SK-N-SH (cell line): ENCODE measurements at regions not wholly inside any gene's neighbourhood (a gene's known extent, or its start where the extent isn't known, plus 50 kb on each side); places are given as distances from the start of the nearest gene placed in this dataset.

Experiments used
- CTCF ChIA-PET: fragments of 300-600, 350-600 bp; formaldehyde crosslinking; extraction: SDS; loops from one replicate; lab custom pipeline; 2021; lab: Yijun Ruan, JAX
- POLR2A ChIA-PET: fragments of 350-600 bp; sonication (Branson Sonifier 250); formaldehyde crosslinking; extraction: SDS; loops from one replicate; lab custom pipeline; 2020; ENCODE audit warnings: antibody characterized with exemption, inconsistent platforms; lab: Yijun Ruan, JAX
- DNase-seq: peaks from one replicate; pipeline ENCODE4 v3.0.0; 2012
- H2AFZ ChIP-seq: fragments of 200-600 bp; sonication (generic); 2 replicates; pipeline ENCODE4 v1.8.1; 2016; ENCODE audit warnings: antibody characterized with exemption, mild to moderate bottlenecking, low read depth
- H3F3A ChIP-seq: fragments of 200-600 bp; sonication (generic); replicated peaks from 2 replicates; pipeline ENCODE3; 2016; ENCODE audit warnings: antibody characterized with exemption, mild to moderate bottlenecking; ENCODE audit not compliant: insufficient read depth
- H3K27ac ChIP-seq, 2 experiments: fragments of 200-500 bp in 1 of 2; fragments of 200-600 bp in 1 of 2; sonication (Bioruptor generic) in 1 of 2; sonication (generic), shearing (Covaris generic) in 1 of 2; 2 replicates each; pipeline versions ENCODE4 v1.5.1 to v1.6.1; 2014 to 2016; ENCODE audit warnings: low read depth in 2 of 2, inconsistent platforms in 1 of 2, low read length in 1 of 2, mild to moderate bottlenecking in 1 of 2, mixed read lengths in 1 of 2
- H3K27me3 ChIP-seq: fragments of 200-600 bp; sonication (generic), shearing (Covaris generic); 2 replicates; pipeline ENCODE4 v1.6.1; 2016; ENCODE audit warnings: mixed run types; ENCODE audit not compliant: insufficient read depth
- H3K36me3 ChIP-seq, 2 experiments: fragments of 200-500 bp in 1 of 2; fragments of 200-600 bp in 1 of 2; sonication (Bioruptor generic) in 1 of 2; sonication (generic) in 1 of 2; replicated peaks in 1 of 2; 2 replicates each; pipeline versions ENCODE3 to v1.5.1; 2014 to 2016; ENCODE audit warnings: low read length in 1 of 2, mild to moderate bottlenecking in 1 of 2; ENCODE audit not compliant: insufficient read depth in 2 of 2, control insufficient read depth in 1 of 2
- H3K4me1 ChIP-seq, 2 experiments: fragments of 200-500 bp in 1 of 2; fragments of 200-600 bp in 1 of 2; sonication (Bioruptor generic) in 1 of 2; sonication (generic), shearing (Covaris generic) in 1 of 2; 2 replicates each; pipeline versions ENCODE4 v1.5.1 to v1.6.1; 2014 to 2016; ENCODE audit warnings: low read depth in 1 of 2, low read length in 1 of 2, mixed run types in 1 of 2; ENCODE audit not compliant: insufficient read depth in 2 of 2, control insufficient read depth in 1 of 2
- H3K4me2 ChIP-seq: fragments of 200-600 bp; sonication (generic), shearing (Covaris generic); 2 replicates; pipeline ENCODE4 v1.6.1; 2017; ENCODE audit warnings: mixed run types
- H3K4me3 ChIP-seq, 2 experiments: fragments of 200-500 bp in 1 of 2; fragments of 200-600 bp in 1 of 2; sonication (Bioruptor generic) in 1 of 2; sonication (generic), shearing (Covaris generic) in 1 of 2; 2 replicates each; pipeline versions ENCODE4 v1.5.1 to v1.8.1; 2014 to 2016; ENCODE audit warnings: low read depth in 2 of 2, inconsistent platforms in 1 of 2, low read length in 1 of 2, mild to moderate bottlenecking in 1 of 2, mixed read lengths in 1 of 2, moderate library complexity in 1 of 2
- H3K79me2 ChIP-seq: fragments of 200-600 bp; sonication (generic); 2 replicates; pipeline ENCODE4 v1.8.1; 2017; ENCODE audit warnings: mild to moderate bottlenecking; ENCODE audit not compliant: insufficient read depth
- H3K9ac ChIP-seq: fragments of 200-600 bp; sonication (generic); 2 replicates; pipeline ENCODE4 v1.6.1; 2017; ENCODE audit warnings: mixed run types
- H3K9me2 ChIP-seq: fragments of 200-600 bp; sonication (generic); 2 replicates; pipeline ENCODE4 v1.6.1; 2017; ENCODE audit warnings: mixed run types
- H3K9me3 ChIP-seq: fragments of 200-600 bp; sonication (generic); 2 replicates; pipeline ENCODE4 v1.6.1; 2017; ENCODE audit warnings: mixed run types, mild to moderate bottlenecking, moderate library complexity
- H4K20me1 ChIP-seq: fragments of 200-600 bp; sonication (generic); 2 replicates; pipeline ENCODE4 v1.6.1; 2017; ENCODE audit warnings: mild to moderate bottlenecking, mixed run types; ENCODE audit not compliant: insufficient read depth
- GABPA ChIP-seq: IDR thresholded peaks from 2 replicates; pipeline ENCODE4 v1.4.0; 2012; ENCODE audit warnings: low read depth, mild to moderate bottlenecking
- IRF3 ChIP-seq: fragments of 150-350 bp; IDR thresholded peaks from 2 replicates; pipeline ENCODE4 v1.6.1; 2016; ENCODE audit warnings: mild to moderate bottlenecking, low read depth, low read length
- JUND ChIP-seq: IDR thresholded peaks from 2 replicates; pipeline ENCODE4 v1.4.0; 2012
- PBX3 ChIP-seq: IDR thresholded peaks from 2 replicates; pipeline ENCODE4; 2012
- RAD21 ChIP-seq: IDR thresholded peaks from 2 replicates; pipeline ENCODE4 v1.6.1; 2012; ENCODE audit warnings: mild to moderate bottlenecking, low read length
- REST ChIP-seq: IDR thresholded peaks from 2 replicates; pipeline ENCODE4 v1.6.1; 2012; ENCODE audit warnings: mild to moderate bottlenecking, low read depth, low read length, moderate library complexity
- TAF1 ChIP-seq: IDR thresholded peaks from 2 replicates; pipeline ENCODE4 v1.6.1; 2012; ENCODE audit warnings: low read depth, mild to moderate bottlenecking, low read length, moderate library complexity, borderline replicate concordance
- TEAD4 ChIP-seq: IDR thresholded peaks from 2 replicates; pipeline ENCODE4 v1.4.0; 2012; ENCODE audit warnings: mild to moderate bottlenecking, borderline replicate concordance; ENCODE audit not compliant: insufficient read depth
- ZBTB33 ChIP-seq: IDR thresholded peaks from 2 replicates; pipeline ENCODE4 v1.4.0; 2012; ENCODE audit warnings: low read depth, borderline replicate concordance
- WGBS: methylation state at CpG from one replicate; pipeline ENCODE4 v1.1.6; 2017; ENCODE audit warnings: low lambda C conversion rate; 5-methylcytosine and 5-hydroxymethylcytosine counted together

- H3K9me2 ChIP-seq, result no peaks in the 10 kb centered on the region
- H3K27ac ChIP-seq, result no peak overlapping the region
- no peak overlapping the region for H3K4me2 ChIP-seq
- 11% methylated on average over 7 of the region's 7 CpGs for WGBS
- H3F3A ChIP-seq, result no peaks in the 10 kb centered on the region
- H3K36me3 ChIP-seq, result no peaks in the 10 kb centered on the region
- ChIA-PET CTCF (interaction anchor here (0.8 to 1.5 kb wide), 6 partner anchors 9 to 182 kb away, joined by 3 to 5 read pairs (median 4); no protein-coding TSS in a partner anchor), POLR2A (no interaction called here)
- no peak overlapping the region for H3K9ac ChIP-seq
- no peak overlapping the region for H3K4me3 ChIP-seq
- H3K79me2 ChIP-seq, result no peaks in the 10 kb centered on the region
- peaks cover 0 to 7% of the 10 kb centered on the region in 2 experiments; a peak in 2 of 4 replicates for H3K4me1 ChIP-seq
- no peak for TF ChIP-seq TEAD4
- no peak for TF ChIP-seq RAD21
- no peak for TF ChIP-seq ZBTB33
- DNase-seq, result no peak
- no peaks in the 10 kb centered on the region for H3K9me3 ChIP-seq
- H2AFZ ChIP-seq, result no peak overlapping the region
- no peaks in the 10 kb centered on the region for H4K20me1 ChIP-seq
- no peaks in the 10 kb centered on the region for H3K27me3 ChIP-seq
Measured at GRCh38 chr12:112645586-112645985, 146.0 kb upstream of the RPH3A start.

- H3F3A ChIP-seq, result no peaks in the 10 kb centered on the region
- DNase-seq, result no peak
- no peak overlapping the region for H2AFZ ChIP-seq
- no peaks in the 10 kb centered on the region for H4K20me1 ChIP-seq
- no peaks in the 10 kb centered on the region for H3K36me3 ChIP-seq
- no peak overlapping the region for H3K4me2 ChIP-seq
- no peaks in the 10 kb centered on the region for H3K27me3 ChIP-seq
- TF ChIP-seq GABPA, result no peak
- H3K9me2 ChIP-seq, result no peaks in the 10 kb centered on the region
- no peaks in the 10 kb centered on the region for H3K9me3 ChIP-seq
- 38% methylated on average over 3 of the region's 3 CpGs for WGBS
- no peaks in the 10 kb centered on the region for H3K79me2 ChIP-seq
- no peaks in the 10 kb centered on the region for H3K4me1 ChIP-seq
- H3K27ac ChIP-seq, result no peak overlapping the region
- ChIA-PET POLR2A (no interaction called here), CTCF (no interaction called here)
- H3K4me3 ChIP-seq, result no peak overlapping the region
- no peak overlapping the region for H3K9ac ChIP-seq
Measured at GRCh38 chr12:112656141-112656540, 135.4 kb upstream of the RPH3A start.

GRCh38 chr12:112664569-112664968, 127.0 kb upstream of the RPH3A start:
- 48% methylated on average over 8 of the region's 8 CpGs for WGBS
- H3K4me2 ChIP-seq, result no peak overlapping the region
- no peaks in the 10 kb centered on the region for H3K9me2 ChIP-seq
- DNase-seq, result no peak
- H4K20me1 ChIP-seq, result no peaks in the 10 kb centered on the region
- H3K9ac ChIP-seq, result no peak overlapping the region
- CTCF ChIA-PET, result no interaction called here
- H3F3A ChIP-seq, result no peaks in the 10 kb centered on the region
- POLR2A ChIA-PET, result no interaction called here
- H3K27me3 ChIP-seq, result no peaks in the 10 kb centered on the region
- H3K4me3 ChIP-seq, result no peak overlapping the region
- H2AFZ ChIP-seq, result no peak overlapping the region
- H3K9me3 ChIP-seq, result no peaks in the 10 kb centered on the region
- TF ChIP-seq JUND (no peak), PBX3 (no peak), REST (peak; percentile 93), TAF1 (no peak), IRF3 (no peak)
- H3K36me3 ChIP-seq, result no peaks in the 10 kb centered on the region
- H3K79me2 ChIP-seq, result no peaks in the 10 kb centered on the region
- H3K4me1 ChIP-seq, result peaks cover 0 to 7% of the 10 kb centered on the region in 2 experiments; a peak in 2 of 4 replicates
- no peak overlapping the region for H3K27ac ChIP-seq
